A549 (cell line): ENCODE measurements at regions not wholly inside any gene's neighbourhood (a gene's known extent, or its start where the extent isn't known, plus 50 kb on each side); places are given as distances from the start of the nearest gene placed in this dataset.
"Not testable (repeated sequence)": the region's sequence is repeated elsewhere in the genome, so short reads cannot be mapped to it uniquely, and the experiment has no call there.

Experiments used
- ATAC-seq, 2 experiments: fragments of 200-7000 bp in 1 of 2; fragments of >200 bp in 1 of 2; cut with Nextera tagmentation in 1 of 2; cut with Tn5 transposase in 1 of 2; 3 replicates each; pipeline versions ENCODE4 v1.8.0 to v1.9.1; 2018 to 2020; ENCODE audit warnings: mild to moderate bottlenecking in 1 of 2, moderate library complexity in 1 of 2
- CTCF ChIA-PET: fragments of 300-600 bp; sonication (Branson Sonifier 250); formaldehyde crosslinking; extraction: SDS; loops from one replicate; lab custom pipeline; 2021; ENCODE audit warnings: antibody characterized with exemption, inconsistent platforms; lab: Yijun Ruan, JAX
- POLR2A ChIA-PET: fragments of 350-600 bp; formaldehyde crosslinking; extraction: SDS; loops from one replicate; lab custom pipeline; 2021; ENCODE audit warnings: antibody characterized with exemption, inconsistent platforms; lab: Yijun Ruan, JAX
- DNase-seq, 2 experiments: peaks; one replicate each; pipeline versions ENCODE4 v3.0.0 to v3.0.0-alpha.2; 2011 to 2016; ENCODE audit warnings: low read depth in 1 of 2, low spot score in 1 of 2
- FAIRE-seq: peaks from 2 replicates; lab custom pipeline; 2011; peaks lifted over from hg19 to GRCh38; lab: Jason Lieb, UNC
- H3K27ac ChIP-seq, 2 experiments: fragments of >200 bp; sonication (Bioruptor Twin); formaldehyde crosslinking; 3 replicates each; pipeline ENCODE4 v1.5.1; 2016 to 2017
- H3K4me1 ChIP-seq: fragments of >200 bp; sonication (Bioruptor Twin); formaldehyde crosslinking; 3 replicates; pipeline ENCODE4 v1.6.1; 2016
- H3K4me2 ChIP-seq: fragments of >200 bp; sonication (Bioruptor Twin); formaldehyde crosslinking; 3 replicates; pipeline ENCODE4 v1.6.1; 2016
- H3K4me3 ChIP-seq: fragments of >200 bp; sonication (Bioruptor Twin); formaldehyde crosslinking; 3 replicates; pipeline ENCODE4 v1.5.1; 2016
- H3K9me3 ChIP-seq: fragments of >200 bp; sonication (Bioruptor Twin); formaldehyde crosslinking; 3 replicates; pipeline ENCODE4 v1.6.1; 2016
- WGBS: methylation state at CpG from one replicate; pipeline ENCODE4 v1.1.6; 2017; ENCODE audit errors: missing lambda C conversion rate; 5-methylcytosine and 5-hydroxymethylcytosine counted together

DNA sequence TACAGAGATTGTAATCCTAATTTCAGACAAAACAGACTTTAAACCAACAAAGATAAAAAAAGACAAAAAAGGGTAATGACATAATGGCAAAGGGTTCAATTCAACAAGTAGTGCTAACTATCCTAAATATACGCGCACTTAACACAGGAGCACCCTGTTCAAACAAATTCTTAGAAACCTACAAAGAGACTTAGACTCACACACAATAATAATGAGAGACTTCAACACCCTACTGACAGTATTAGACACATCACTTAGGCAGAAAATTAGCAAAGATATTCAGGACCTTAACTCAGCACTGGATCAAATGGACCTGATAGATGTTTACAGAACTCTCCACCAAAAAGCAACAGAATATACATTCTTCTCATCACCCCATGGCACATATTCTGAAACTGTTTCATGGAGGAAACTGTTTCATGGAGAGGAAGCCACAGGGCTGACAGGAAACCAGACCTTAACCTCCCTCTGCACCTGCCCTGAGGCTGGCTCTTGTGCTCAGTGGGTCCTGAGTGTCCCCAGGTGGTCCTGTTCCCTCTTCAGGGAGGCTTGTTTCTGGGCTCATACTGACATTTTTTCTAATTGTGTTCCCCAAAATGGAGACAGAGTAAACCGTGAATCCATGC, 54.7 kb downstream of the OR4M2 start:
- H3K27ac ChIP-seq, H3K4me2 ChIP-seq, CTCF ChIA-PET, ATAC-seq, POLR2A ChIA-PET, H3K4me1 ChIP-seq, H3K4me3 ChIP-seq, H3K9me3 ChIP-seq, FAIRE-seq, DNase-seq: not testable (repeated sequence)
- no CpG with 5 or more reads among the region's 3 CpGs for WGBS

DNA sequence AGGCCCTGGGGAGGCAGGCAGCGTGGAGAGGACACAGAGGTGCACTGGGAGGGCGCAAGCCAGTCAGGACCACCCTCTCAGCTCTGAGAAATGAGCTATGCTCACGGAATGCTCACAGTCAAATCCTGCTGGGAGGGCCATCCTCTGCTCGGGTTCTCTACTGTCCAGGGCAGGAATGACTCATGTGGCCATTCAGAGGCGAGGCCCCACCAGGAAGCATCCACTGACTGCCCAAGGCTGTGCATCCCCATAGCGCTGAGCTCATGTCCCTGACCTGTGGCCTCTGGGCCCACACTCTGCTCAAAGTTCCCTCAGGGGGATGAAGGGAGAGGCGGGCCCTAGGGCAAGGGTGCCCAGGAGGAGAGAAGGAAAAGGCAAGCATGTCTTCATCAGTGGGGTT, 57.2 kb downstream of the OR4M2 start:
- ATAC-seq: peak; percentile 54 to 57; a peak in 4 of 6 replicates
- H3K4me3 ChIP-seq, H3K4me2 ChIP-seq, DNase-seq, FAIRE-seq, CTCF ChIA-PET, H3K27ac ChIP-seq, H3K9me3 ChIP-seq, H3K4me1 ChIP-seq, POLR2A ChIA-PET: not testable (repeated sequence)
- WGBS: no CpG with 5 or more reads among the region's 7 CpGs

DNA sequence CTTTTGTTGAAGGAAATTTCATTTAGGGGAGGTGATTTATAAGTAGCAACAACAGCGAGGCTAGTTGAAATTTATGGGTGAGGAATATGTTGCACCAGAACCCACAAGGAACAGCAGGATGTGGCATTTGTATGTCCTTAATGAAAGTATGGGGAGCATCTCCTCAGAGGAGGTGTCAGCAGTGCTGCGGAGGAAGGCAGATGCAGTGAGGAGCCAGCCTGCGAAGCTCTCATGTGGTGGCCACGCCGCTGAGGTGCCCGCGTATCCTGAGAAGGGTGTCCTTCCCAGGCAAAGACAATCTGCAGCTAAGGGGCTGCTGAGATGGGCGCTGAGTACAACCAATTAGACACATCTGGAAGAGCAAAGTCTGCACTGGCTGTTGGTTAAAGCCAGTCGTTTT, 60.8 kb downstream of the OR4M2 start:
- FAIRE-seq, POLR2A ChIA-PET, H3K27ac ChIP-seq, H3K4me2 ChIP-seq, H3K4me1 ChIP-seq, ATAC-seq, H3K9me3 ChIP-seq, CTCF ChIA-PET, H3K4me3 ChIP-seq, DNase-seq: not testable (repeated sequence)
- no CpG with 5 or more reads among the region's 9 CpGs for WGBS

DNA sequence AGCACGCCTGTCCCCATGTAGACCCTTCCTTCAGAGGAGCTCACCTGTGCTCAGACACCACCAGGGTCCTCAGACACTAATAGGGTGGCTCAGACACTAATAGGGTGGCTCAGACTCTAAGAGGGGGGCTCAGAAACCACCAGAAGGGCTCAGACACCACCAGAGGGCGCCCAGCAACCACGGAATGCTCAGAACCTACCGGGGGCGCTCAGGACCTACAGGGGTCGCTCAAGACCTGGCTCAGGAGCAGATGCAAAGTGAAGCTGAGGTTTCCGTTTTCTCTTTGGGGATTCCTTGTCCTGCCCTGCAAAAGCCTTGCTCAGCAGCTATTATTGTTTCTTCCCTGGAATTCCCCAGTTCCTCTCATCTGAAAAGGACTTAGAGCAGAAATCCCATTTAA, 67.8 kb downstream of the OR4M2 start:
- POLR2A ChIA-PET: not testable (repeated sequence)

DNA sequence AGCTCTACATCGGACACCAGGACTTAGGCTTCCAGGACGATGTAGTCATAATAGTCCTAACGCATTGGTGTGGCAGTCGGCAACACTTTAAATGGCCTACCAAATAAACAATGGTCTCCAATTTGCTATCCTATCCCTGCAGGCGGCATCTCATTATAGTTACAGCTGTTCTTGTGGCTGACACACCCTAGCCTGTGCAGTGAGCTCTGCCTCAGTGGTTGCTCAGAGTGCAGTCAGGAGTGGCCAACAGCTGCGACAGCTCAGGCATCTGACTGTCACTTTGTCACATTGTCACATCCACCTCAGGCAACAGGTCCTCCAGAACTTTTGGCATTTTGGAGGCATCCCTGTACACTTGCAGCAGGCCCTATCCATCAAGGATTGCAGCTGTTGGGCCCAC, 77.9 kb downstream of the OR4M2 start:
- H3K27ac ChIP-seq, DNase-seq, H3K9me3 ChIP-seq, ATAC-seq, FAIRE-seq, POLR2A ChIA-PET, H3K4me1 ChIP-seq, H3K4me2 ChIP-seq, CTCF ChIA-PET, H3K4me3 ChIP-seq: not testable (repeated sequence)
- no CpG with 5 or more reads among the region's 6 CpGs for WGBS

More for the DNA sequence above, 67.8 kb downstream of the OR4M2 start:
- H3K27ac ChIP-seq, FAIRE-seq, H3K4me2 ChIP-seq, H3K4me1 ChIP-seq, H3K9me3 ChIP-seq, DNase-seq, H3K4me3 ChIP-seq, CTCF ChIA-PET: not testable (repeated sequence)
- WGBS: no CpG with 5 or more reads among the region's 7 CpGs
- ATAC-seq: peak; percentile 63 to 88; a peak in 4 of 6 replicates

DNA sequence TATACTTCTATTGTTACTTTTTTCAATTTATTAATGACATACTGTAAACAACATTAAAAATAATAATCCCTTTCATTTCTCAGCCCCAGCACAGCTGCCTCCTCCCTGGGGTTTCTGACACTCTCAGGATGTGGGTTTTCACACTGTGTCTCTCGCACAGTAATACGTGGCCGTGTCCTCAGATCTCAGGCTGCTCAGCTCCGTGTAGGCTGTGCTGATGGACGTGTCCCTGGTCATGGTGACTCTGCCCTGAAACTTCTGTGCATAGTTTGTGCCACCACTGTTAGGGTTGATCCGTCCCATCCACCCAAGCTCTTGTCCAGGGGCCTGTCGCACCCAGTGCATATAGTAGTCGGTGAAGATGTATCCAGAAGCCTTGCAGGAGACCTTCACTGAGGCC, 80.0 kb downstream of the OR4M2 start:
- ATAC-seq, POLR2A ChIA-PET, H3K4me2 ChIP-seq, CTCF ChIA-PET, FAIRE-seq, H3K27ac ChIP-seq, H3K9me3 ChIP-seq, H3K4me1 ChIP-seq, DNase-seq, H3K4me3 ChIP-seq: not testable (repeated sequence)
- no CpG with 5 or more reads among the region's 8 CpGs for WGBS

DNA sequence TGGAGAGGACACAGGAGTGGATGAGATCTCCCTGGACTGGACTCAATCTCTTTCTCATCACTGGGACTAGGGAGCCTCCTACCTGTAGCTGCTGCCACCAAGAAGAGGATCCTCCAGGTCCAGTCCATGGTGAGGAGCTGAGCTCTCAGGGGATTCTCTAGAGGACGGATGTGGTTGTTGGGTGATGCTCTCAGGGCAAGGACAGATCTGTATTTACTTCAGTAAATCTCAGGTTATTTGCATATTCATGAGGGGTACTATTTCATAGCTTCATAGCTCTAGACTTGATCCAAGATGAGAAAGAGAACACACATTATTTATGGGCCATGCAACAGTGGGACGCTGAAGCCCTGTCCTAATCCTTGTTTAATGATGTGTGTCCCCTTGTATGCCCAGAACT, 80.4 kb downstream of the OR4M2 start:
- FAIRE-seq, H3K27ac ChIP-seq, H3K4me3 ChIP-seq, H3K4me1 ChIP-seq, H3K4me2 ChIP-seq, ATAC-seq, H3K9me3 ChIP-seq, DNase-seq, POLR2A ChIA-PET, CTCF ChIA-PET: not testable (repeated sequence)
- WGBS: no CpG with 5 or more reads among the region's 2 CpGs

DNA sequence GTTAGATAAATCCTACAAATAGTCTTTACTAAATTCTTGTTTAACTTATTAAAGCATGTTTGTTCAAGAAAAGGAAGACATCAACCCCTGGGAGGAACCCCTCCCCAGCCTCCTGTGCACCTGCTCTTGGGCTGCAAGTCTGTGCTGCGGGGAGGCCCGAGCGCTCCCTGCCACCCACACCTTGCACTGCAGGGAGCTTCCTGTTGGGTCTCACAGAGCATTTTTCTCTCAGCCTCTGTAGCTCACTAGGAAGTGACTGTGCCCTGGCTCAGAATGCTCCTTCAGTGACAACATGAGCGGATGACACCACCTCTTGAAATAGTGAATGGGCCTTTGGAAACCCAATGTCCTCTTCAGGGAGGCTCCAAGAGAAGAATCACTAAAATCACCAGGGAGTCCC, 81.1 kb downstream of the OR4M2 start:
- H3K4me2 ChIP-seq, H3K27ac ChIP-seq, H3K4me1 ChIP-seq, H3K9me3 ChIP-seq, ATAC-seq, DNase-seq, POLR2A ChIA-PET, CTCF ChIA-PET, H3K4me3 ChIP-seq: not testable (repeated sequence)
- peak; percentile 98 for FAIRE-seq
- no CpG with 5 or more reads among the region's 4 CpGs for WGBS

DNA sequence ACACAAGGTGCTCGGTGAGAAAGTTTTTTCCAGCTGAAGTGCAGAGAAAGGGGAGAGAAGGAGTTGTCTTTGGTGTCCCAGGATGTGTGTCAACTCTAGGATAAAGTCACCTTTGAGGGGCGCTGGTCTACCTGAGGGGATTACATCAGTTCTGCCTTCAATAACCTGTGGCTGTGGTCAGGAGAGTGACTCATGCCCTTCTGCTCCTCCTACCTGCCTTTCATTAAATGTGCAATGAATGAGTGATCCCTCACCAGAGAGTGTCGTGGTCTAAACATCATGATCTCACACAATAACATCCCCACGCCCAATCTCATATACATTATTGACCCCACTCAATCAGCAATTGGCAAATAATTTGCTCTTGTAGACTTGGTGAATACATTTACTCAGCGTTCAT, 83.4 kb downstream of the OR4M2 start:
- H3K4me2 ChIP-seq, H3K9me3 ChIP-seq, DNase-seq, POLR2A ChIA-PET, ATAC-seq, CTCF ChIA-PET, H3K4me1 ChIP-seq, H3K27ac ChIP-seq, H3K4me3 ChIP-seq: not testable (repeated sequence)
- FAIRE-seq: peak; percentile 99
- WGBS: no CpG with 5 or more reads among the region's 5 CpGs

DNA sequence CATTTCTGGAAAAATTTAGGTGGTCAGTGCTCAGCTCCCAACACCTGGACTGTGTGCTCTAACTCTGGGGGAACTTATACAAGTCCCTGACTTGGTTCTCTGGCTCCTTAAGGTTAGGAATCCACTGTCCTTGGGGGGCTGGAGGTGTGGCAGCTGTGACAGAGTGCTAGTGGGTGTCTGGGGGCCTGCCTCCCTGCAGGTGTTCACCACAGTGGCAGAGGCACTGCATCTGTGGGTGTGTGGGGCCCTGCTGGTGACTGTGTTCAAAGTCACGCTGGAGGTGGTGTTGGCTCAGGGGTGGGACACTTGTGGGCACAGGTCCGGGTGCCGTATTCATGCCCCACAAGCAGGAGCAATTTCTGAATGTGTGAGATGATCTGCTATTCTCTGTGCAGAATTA, 87.2 kb downstream of the OR4M2 start:
- H3K27ac ChIP-seq, POLR2A ChIA-PET, DNase-seq, CTCF ChIA-PET, H3K9me3 ChIP-seq, H3K4me1 ChIP-seq, H3K4me3 ChIP-seq, H3K4me2 ChIP-seq, FAIRE-seq, ATAC-seq: not testable (repeated sequence)
- WGBS: no CpG with 5 or more reads among the region's 3 CpGs

DNA sequence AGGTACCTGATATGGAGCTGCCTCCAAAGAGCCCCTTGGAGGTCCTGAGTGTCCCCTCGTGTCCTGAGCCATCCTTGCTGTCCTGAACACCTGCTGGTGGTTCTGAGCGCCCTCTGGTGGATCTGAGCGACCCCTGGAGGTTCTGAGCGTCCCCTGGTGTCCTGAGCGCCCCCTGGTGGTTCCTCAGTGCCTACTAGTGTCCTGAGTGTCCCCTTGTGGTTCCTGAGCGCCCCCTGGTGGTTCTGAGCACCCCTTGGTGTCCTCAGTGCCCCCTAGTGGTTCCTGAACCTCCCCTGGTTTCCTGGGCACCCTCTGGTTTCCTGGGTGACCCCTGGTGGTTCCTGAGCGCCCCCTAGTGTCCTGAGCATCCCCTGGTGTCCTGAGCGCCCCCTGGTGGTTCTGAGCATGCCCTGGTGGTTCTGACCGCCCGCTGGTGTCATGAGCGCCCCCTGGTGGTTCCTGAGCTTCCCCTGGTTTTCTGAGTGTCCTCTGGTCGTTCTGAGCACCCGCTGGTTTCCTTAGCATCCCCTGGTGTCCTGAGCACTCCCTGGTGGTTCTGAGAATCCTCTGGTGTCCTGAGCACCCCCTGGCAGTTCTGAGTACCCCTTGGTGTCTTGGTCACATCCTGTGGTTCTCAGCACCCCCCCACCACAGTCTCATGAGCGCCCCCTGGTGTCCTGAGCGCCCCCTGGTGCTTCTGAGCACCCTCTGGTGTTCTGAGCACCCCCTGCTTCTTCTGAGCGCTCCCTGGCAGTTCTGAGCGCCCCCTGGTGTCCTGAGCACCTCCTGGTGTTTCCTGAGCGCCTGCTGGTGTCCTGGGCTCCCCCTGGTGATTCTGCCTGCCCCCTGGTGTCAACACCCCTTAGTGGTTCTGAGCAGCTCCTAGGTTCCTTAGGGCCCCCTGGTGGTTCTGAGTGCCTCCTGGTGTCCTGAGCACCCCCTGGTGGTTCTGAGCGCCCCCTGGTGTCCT, 93.0 kb downstream of the OR4M2 start:
- H3K27ac ChIP-seq, H3K4me1 ChIP-seq, H3K4me3 ChIP-seq, POLR2A ChIA-PET, FAIRE-seq, DNase-seq, CTCF ChIA-PET, H3K4me2 ChIP-seq, H3K9me3 ChIP-seq: not testable (repeated sequence)
- no CpG with 5 or more reads among the region's 19 CpGs for WGBS
- peak; percentile 49 to 95; a peak in 4 of 6 replicates for ATAC-seq
